H1 (cell line): ENCODE measurements at regions not wholly inside any gene's neighbourhood (a gene's known extent, or its start where the extent isn't known, plus 50 kb on each side); places are given as distances from the start of the nearest gene placed in this dataset.

Experiments used
- CTCF ChIA-PET: fragments of 300-600 bp; sonication (Branson Sonifier 250); formaldehyde crosslinking; loops from one replicate; lab custom pipeline; 2021; ENCODE audit not compliant: partially characterized antibody; lab: Charles Lee
- POLR2A ChIA-PET: fragments of 300-600 bp; sonication (Branson Sonifier 250); formaldehyde crosslinking; loops from one replicate; lab custom pipeline; 2021; ENCODE audit warnings: inconsistent platforms; ENCODE audit not compliant: partially characterized antibody; lab: Charles Lee
- DNase-seq, 2 experiments: peaks; one replicate each; pipeline versions ENCODE4 v3.0.0 to v3.0.0-alpha.2; 2010 to 2022; ENCODE audit warnings: low spot score in 2 of 2, low read depth in 1 of 2, mixed read lengths in 1 of 2
- FAIRE-seq: peaks from 2 replicates; lab custom pipeline; 2011; peaks lifted over from hg19 to GRCh38; lab: Jason Lieb, UNC
- H2AFZ ChIP-seq: 2 replicates; pipeline ENCODE4 v1.8.1; 2012; ENCODE audit warnings: low read length, inconsistent platforms
- H2AK5ac ChIP-seq: 2 replicates; pipeline ENCODE4 v1.6.1; 2013; ENCODE audit warnings: low read depth, low read length
- H2BK120ac ChIP-seq: replicated peaks from 2 replicates; pipeline ENCODE3; 2013; ENCODE audit warnings: low read depth, low read length, inconsistent platforms
- H2BK12ac ChIP-seq: 2 replicates; pipeline ENCODE4 v1.6.1; 2013; ENCODE audit warnings: low read depth, low read length
- H2BK15ac ChIP-seq: 2 replicates; pipeline ENCODE4 v1.6.1; 2013; ENCODE audit warnings: low read length
- H2BK20ac ChIP-seq: 2 replicates; pipeline ENCODE4 v1.6.1; 2013; ENCODE audit warnings: low read length
- H2BK5ac ChIP-seq: 2 replicates; pipeline ENCODE4 v1.6.1; 2013; ENCODE audit warnings: low read depth, low read length
- H3K14ac ChIP-seq: 2 replicates; pipeline ENCODE4 v1.6.1; 2013; ENCODE audit warnings: inconsistent platforms; ENCODE audit not compliant: insufficient read length
- H3K18ac ChIP-seq: 2 replicates; pipeline ENCODE4 v1.6.1; 2013; ENCODE audit warnings: low read length; ENCODE audit errors: extremely low read depth
- H3K23ac ChIP-seq: 2 replicates; pipeline ENCODE4 v1.6.1; 2013; ENCODE audit warnings: inconsistent platforms; ENCODE audit not compliant: insufficient read length
- H3K23me2 ChIP-seq: 2 replicates; pipeline ENCODE4 v1.6.1; 2013; ENCODE audit warnings: low read depth, low read length
- H3K27ac ChIP-seq: 2 replicates; pipeline ENCODE4 v1.6.1; 2011; ENCODE audit warnings: low read depth, low read length, inconsistent platforms
- H3K27me3 ChIP-seq, 4 experiments: replicated peaks in 1 of 4; 1 replicate in 1 of 4; 2 replicates in 3 of 4; pipeline versions ENCODE4 v1.6.1 to v1.8.1; 2011 to 2013; ENCODE audit warnings: low read length in 3 of 4, mild to moderate bottlenecking in 3 of 4, inconsistent platforms in 2 of 4, mixed read lengths in 2 of 4, moderate library complexity in 1 of 4; ENCODE audit not compliant: control insufficient read depth in 3 of 4, insufficient read depth in 3 of 4; ENCODE audit errors: extremely low read depth in 1 of 4
- H3K36me3 ChIP-seq, 4 experiments: 2 replicates each; pipeline versions ENCODE4 v1.6.1 to v1.8.1; 2011 to 2013; ENCODE audit warnings: mild to moderate bottlenecking in 4 of 4, low read length in 3 of 4, moderate library complexity in 2 of 4, control low read depth in 1 of 4, inconsistent platforms in 1 of 4; ENCODE audit not compliant: insufficient read depth in 4 of 4, control insufficient read depth in 2 of 4
- H3K4ac ChIP-seq: replicated peaks from 2 replicates; pipeline ENCODE3; 2013; ENCODE audit warnings: low read length, low read depth, mixed read lengths, inconsistent platforms; ENCODE audit not compliant: insufficient read length
- H3K4me1 ChIP-seq, 4 experiments: replicated peaks in 1 of 4; 1 replicate in 1 of 4; 2 replicates in 3 of 4; pipeline versions ENCODE4 v1.6.1 to v1.8.1; 2011 to 2013; ENCODE audit warnings: low read length in 3 of 4, inconsistent platforms in 2 of 4, mixed read lengths in 1 of 4; ENCODE audit not compliant: insufficient read depth in 4 of 4, control insufficient read depth in 3 of 4
- H3K4me2 ChIP-seq, 2 experiments: 2 replicates each; pipeline versions ENCODE4 v1.6.1 to v1.8.1; 2011 to 2013; ENCODE audit warnings: low read depth in 2 of 2, low read length in 2 of 2, control low read depth in 1 of 2, inconsistent platforms in 1 of 2, mild to moderate bottlenecking in 1 of 2; ENCODE audit not compliant: insufficient read depth in 1 of 2
- H3K4me3 ChIP-seq, 4 experiments: fragments of 200-600, 300-600 bp in 1 of 4; sonication (generic), shearing (Covaris generic), sonication (Bioruptor Twin) in 1 of 4; 2 replicates each; pipeline versions ENCODE4 v1.5.1 to v1.8.1; 2011 to 2016; ENCODE audit warnings: low read length in 4 of 4, low read depth in 3 of 4, control low read depth in 2 of 4, inconsistent platforms in 2 of 4, mild to moderate bottlenecking in 2 of 4, mixed read lengths in 1 of 4, moderate library complexity in 1 of 4; ENCODE audit not compliant: insufficient read depth in 2 of 4; ENCODE audit errors: extremely low read depth in 1 of 4
- H3K56ac ChIP-seq: replicated peaks from 2 replicates; pipeline ENCODE3; 2013; ENCODE audit warnings: low read depth, mild to moderate bottlenecking, mixed read lengths, low read length, inconsistent platforms; ENCODE audit not compliant: insufficient read length
- H3K79me1 ChIP-seq: 2 replicates; pipeline ENCODE4 v1.6.1; 2013; ENCODE audit warnings: low read depth, low read length, control low read depth
- H3K79me2 ChIP-seq, 2 experiments: 2 replicates each; pipeline versions ENCODE4 v1.6.1 to v1.8.1; 2012 to 2013; ENCODE audit warnings: low read length in 2 of 2, mild to moderate bottlenecking in 2 of 2, inconsistent platforms in 1 of 2; ENCODE audit not compliant: insufficient read depth in 2 of 2, control insufficient read depth in 1 of 2
- H3K9ac ChIP-seq, 4 experiments: replicated peaks in 1 of 4; 1 replicate in 1 of 4; 2 replicates in 3 of 4; pipeline versions ENCODE4 v1.6.1 to v1.8.1; 2011 to 2013; ENCODE audit warnings: low read depth in 3 of 4, low read length in 3 of 4, control low read depth in 2 of 4, mild to moderate bottlenecking in 2 of 4, moderate library complexity in 2 of 4, inconsistent platforms in 1 of 4; ENCODE audit errors: extremely low read depth in 1 of 4
- H3K9me3 ChIP-seq, 2 experiments: 2 replicates each; pipeline versions ENCODE4 v1.6.1 to v1.8.1; 2012 to 2013; ENCODE audit warnings: mild to moderate bottlenecking in 2 of 2, moderate library complexity in 2 of 2, control low read depth in 1 of 2, inconsistent platforms in 1 of 2, low read depth in 1 of 2, low read length in 1 of 2, mixed read lengths in 1 of 2; ENCODE audit not compliant: insufficient read depth in 2 of 2
- H4K20me1 ChIP-seq, 2 experiments: replicated peaks in 1 of 2; 2 replicates each; pipeline versions ENCODE3 to v1.8.1; 2011 to 2013; ENCODE audit warnings: inconsistent platforms in 2 of 2, low read length in 2 of 2, mild to moderate bottlenecking in 1 of 2; ENCODE audit not compliant: insufficient read depth in 2 of 2, control insufficient read depth in 1 of 2
- H4K5ac ChIP-seq: 2 replicates; pipeline ENCODE4 v1.6.1; 2013; ENCODE audit warnings: low read length, low read depth, mixed read lengths, inconsistent platforms; ENCODE audit not compliant: insufficient read length
- H4K8ac ChIP-seq: 2 replicates; pipeline ENCODE4 v1.8.0; 2013; ENCODE audit warnings: mild to moderate bottlenecking, moderate library complexity, low read length, inconsistent platforms; ENCODE audit not compliant: insufficient read depth; ENCODE audit errors: extremely low read depth
- H4K91ac ChIP-seq: replicated peaks from 2 replicates; pipeline ENCODE3; 2013; ENCODE audit warnings: low read length, mixed read lengths, inconsistent platforms; ENCODE audit not compliant: insufficient read length
- BACH1 ChIP-seq: IDR thresholded peaks from 2 replicates; pipeline ENCODE4 v1.6.1; 2012; ENCODE audit warnings: low read length, improper control_type of control experiment
- CBX5 ChIP-seq: fragments of 300-800, 300-1000 bp; sonication (generic); IDR thresholded peaks from 2 replicates; pipeline ENCODE4 v1.7.1; 2016; ENCODE audit warnings: antibody characterized with exemption, low read length, low read depth
- CEBPB ChIP-seq: IDR thresholded peaks from 2 replicates; pipeline ENCODE4 v1.6.1; 2012; ENCODE audit warnings: low read depth, low read length
- CHD2 ChIP-seq: IDR thresholded peaks from 2 replicates; pipeline ENCODE4 v1.6.1; 2012; ENCODE audit warnings: low read length, improper control_type of control experiment
- CREB1 ChIP-seq: IDR thresholded peaks from 2 replicates; pipeline ENCODE4 v1.6.1; 2012; ENCODE audit warnings: inconsistent platforms
- EP300 ChIP-seq, 2 experiments: IDR thresholded peaks; 1 replicate in 1 of 2; 2 replicates in 1 of 2; pipeline ENCODE4 v1.6.1; 2011 to 2012; ENCODE audit warnings: low read depth in 2 of 2, low read length in 2 of 2, mild to moderate bottlenecking in 2 of 2, borderline replicate concordance in 1 of 2, inconsistent platforms in 1 of 2, moderate library complexity in 1 of 2
- FOSL1 ChIP-seq: IDR thresholded peaks from 2 replicates; pipeline ENCODE4 v1.6.1; 2011; ENCODE audit warnings: mild to moderate bottlenecking, low read depth, low read length, moderate library complexity; ENCODE audit not compliant: insufficient read depth
- GTF2F1 ChIP-seq: IDR thresholded peaks from 2 replicates; pipeline ENCODE4 v1.6.1; 2012; ENCODE audit warnings: low read depth, low read length, improper control_type of control experiment, borderline replicate concordance
- NANOG ChIP-seq: IDR thresholded peaks from 2 replicates; pipeline ENCODE4 v1.6.1; 2011; ENCODE audit warnings: low read length, low read depth, mild to moderate bottlenecking, inconsistent platforms; ENCODE audit not compliant: insufficient read depth, poor library complexity, severe bottlenecking
- POLR2A ChIP-seq, 2 experiments: IDR thresholded peaks; 1 replicate in 1 of 2; 2 replicates in 1 of 2; pipeline ENCODE4 v1.6.1; 2011; ENCODE audit warnings: low read depth in 2 of 2, low read length in 2 of 2, mild to moderate bottlenecking in 2 of 2; ENCODE audit errors: control extremely low read depth in 1 of 2
- SIRT6 ChIP-seq: IDR thresholded peaks from one replicate; pipeline ENCODE4 v1.7.1; 2012; ENCODE audit warnings: low read length, inconsistent platforms
- SIX5 ChIP-seq: IDR thresholded peaks from 2 replicates; pipeline ENCODE4 v1.6.1; 2011; ENCODE audit warnings: mild to moderate bottlenecking, low read depth, low read length
- SUZ12 ChIP-seq: fragments of 200-600 bp; sonication (generic); IDR thresholded peaks from 2 replicates; pipeline ENCODE4 v1.6.1; 2012; ENCODE audit warnings: mild to moderate bottlenecking, inconsistent platforms, low read length, moderate library complexity, mixed read lengths
- TAF1 ChIP-seq: IDR thresholded peaks from 2 replicates; pipeline ENCODE4 v1.6.1; 2011; ENCODE audit warnings: mild to moderate bottlenecking, low read depth, low read length
- WGBS, 2 experiments: shearing (Covaris generic) in 1 of 2; methylation state at CpG; one replicate each; pipeline versions ENCODE4 v1.1.6 to v1.1.7; 2013 to 2015; ENCODE audit warnings: low lambda C conversion rate in 2 of 2, mixed read lengths in 2 of 2, inconsistent platforms in 1 of 2, low coverage in 1 of 2, missing lambda C conversion rate in 1 of 2; ENCODE audit not compliant: insufficient replicate concordance in 2 of 2, insufficient coverage in 1 of 2, insufficient read length in 1 of 2; ENCODE audit errors: extremely low coverage in 1 of 2, missing lambda C conversion rate in 1 of 2; 5-methylcytosine and 5-hydroxymethylcytosine counted together

DNA sequence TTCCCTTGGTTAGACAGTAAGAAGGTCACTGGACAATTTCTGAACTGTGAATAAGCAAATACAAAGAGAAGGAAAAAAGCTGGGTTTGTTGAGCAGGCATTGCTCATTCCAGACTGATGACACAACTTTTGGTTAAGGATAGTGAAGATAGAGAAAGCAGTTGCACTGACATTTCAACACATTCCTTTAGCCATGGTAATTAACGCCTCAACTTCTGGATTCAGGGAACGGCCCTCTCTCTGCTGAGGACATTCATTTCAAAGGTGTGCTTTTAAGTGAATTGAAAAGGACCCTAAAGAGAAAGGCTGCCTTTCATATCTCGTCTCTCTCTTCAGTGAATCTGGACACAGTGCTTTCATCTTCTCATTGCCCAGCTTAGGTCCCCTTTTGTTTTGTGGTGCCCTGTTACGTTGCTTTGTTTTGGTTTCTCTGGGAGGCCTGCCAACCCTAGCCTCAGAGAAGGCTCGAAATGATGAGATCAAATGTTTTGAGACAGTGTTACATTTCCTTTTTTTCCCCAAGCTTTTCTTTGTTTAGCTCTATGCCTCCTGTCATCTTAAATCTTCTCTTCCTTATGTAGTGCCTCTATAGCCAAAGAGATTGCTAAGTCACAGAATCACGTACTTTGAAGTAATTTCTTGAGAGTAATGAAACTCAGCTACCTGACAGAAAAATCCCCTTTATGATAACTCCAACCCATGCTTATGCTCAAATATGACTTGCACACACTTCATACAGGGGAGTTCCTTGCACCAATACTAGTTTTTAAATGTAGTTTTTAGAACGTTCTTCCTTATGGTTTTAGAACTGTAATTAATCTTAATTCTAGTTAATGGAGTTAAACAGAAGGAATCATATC is 94.4 kb upstream of the IFNE start:
- H4K91ac ChIP-seq = no peak overlapping the region
- DNase-seq (no peak), FAIRE-seq (no peak)
- H3K27ac ChIP-seq = no peak overlapping the region
- H3K36me3 ChIP-seq = no peaks in the 10 kb centered on the region
- H3K4ac ChIP-seq = no peak overlapping the region
- no peak overlapping the region for H3K4me2 ChIP-seq
- H3K14ac ChIP-seq = no peak overlapping the region
- ChIA-PET CTCF (interaction anchor here (0.9 kb wide), 1 partner anchor 18 kb away, joined by 3 read pairs; no protein-coding TSS in a partner anchor), POLR2A (interaction anchor here (0.5 to 1.8 kb wide), 2 partner anchors 17 to 59 kb away, joined by 3 to 4 read pairs; no protein-coding TSS in a partner anchor)
- H2BK120ac ChIP-seq = no peak overlapping the region
- H3K27me3 ChIP-seq = no peaks in the 10 kb centered on the region
- H3K23ac ChIP-seq = no peak overlapping the region
- H3K4me1 ChIP-seq = no peaks in the 10 kb centered on the region
- H3K9ac ChIP-seq = no peak overlapping the region
- no peak overlapping the region for H2BK15ac ChIP-seq
- no peak overlapping the region for H3K18ac ChIP-seq
- no peak overlapping the region for H2BK20ac ChIP-seq
- H2BK5ac ChIP-seq = no peak overlapping the region
- no peak overlapping the region; the same call in 1 of the 2 replicates for H2BK12ac ChIP-seq
- H4K5ac ChIP-seq = no peak overlapping the region
- no peak overlapping the region for H3K56ac ChIP-seq
- H2AFZ ChIP-seq = peak overlapping the region; percentile 83
- no peak overlapping the region for H4K8ac ChIP-seq
- WGBS, 2 experiments = 89% methylated on average over 6 of the region's 7 CpGs; no CpG with 5 or more reads in 1 of the 2 experiments
- H2AK5ac ChIP-seq = no peak overlapping the region
- H3K79me2 ChIP-seq = no peaks in the 10 kb centered on the region
- H3K4me3 ChIP-seq = no peak overlapping the region
- no peaks in the 10 kb centered on the region for H3K79me1 ChIP-seq
- H3K9me3 ChIP-seq = no peaks in the 10 kb centered on the region
- H4K20me1 ChIP-seq = no peaks in the 10 kb centered on the region
- H3K23me2 ChIP-seq = no peaks in the 10 kb centered on the region; the same call in 1 of the 2 replicates
- TF ChIP-seq GTF2F1 = no peak
- no peak for TF ChIP-seq TAF1
- no peak for TF ChIP-seq SUZ12
- TF ChIP-seq BACH1 = no peak
- TF ChIP-seq CREB1 = no peak
- no peak for TF ChIP-seq SIX5
- no peak for TF ChIP-seq FOSL1
- no peak for TF ChIP-seq CBX5
- no peak for TF ChIP-seq CHD2
- no peak for TF ChIP-seq SIRT6
- no peak for TF ChIP-seq CEBPB
- no peak for TF ChIP-seq EP300 (IDR thresholded peaks at IDR 0.05; ENCODE audit: borderline replicate concordance in 1 of 2, low read depth in 2 of 2, low read length in 2 of 2)
- TF ChIP-seq NANOG = no peak
- TF ChIP-seq POLR2A (IDR thresholded peaks at IDR 0.05; ENCODE audit: control extremely low read depth in 1 of 2, low read depth in 2 of 2, low read length in 2 of 2) = no peak
